Breast epithelium (tissue), 4 donors: ENCODE measurements at regions not wholly inside any gene's neighbourhood (a gene's known extent, or its start where the extent isn't known, plus 50 kb on each side); places are given as distances from the start of the nearest gene placed in this dataset.

ENCODE experiments used
- DNase-seq, 2 donors: peaks; one replicate each; pipeline ENCODE4 v3.0.0-alpha.2; 2019; ENCODE audit warnings: low spot score in 2 of 2
- H3K27ac ChIP-seq, 2 donors: fragments of 200-600 bp; sonication (generic) in 1 of 2; one replicate each; pipeline ENCODE4 v1.5.1; 2016 to 2019; ENCODE audit warnings: mild to moderate bottlenecking in 1 of 2
- H3K27me3 ChIP-seq, 2 donors: fragments of 200-600 bp; sonication (generic) in 1 of 2; one replicate each; pipeline versions ENCODE4 v1.5.1 to v1.6.0; 2017 to 2019; ENCODE audit warnings: control low read depth in 1 of 2, mild to moderate bottlenecking in 1 of 2
- H3K36me3 ChIP-seq: fragments of 200-600 bp; one replicate; pipeline ENCODE4 v1.5.1; 2019
- H3K4me1 ChIP-seq, 2 donors: fragments of 200-600 bp; sonication (generic); one replicate each; pipeline ENCODE4 v1.5.1; 2016 to 2019; ENCODE audit warnings: control low read depth in 1 of 2
- H3K4me3 ChIP-seq, 3 donors: fragments of 200-600 bp; sonication (generic); 1 replicate in 2 of 3; 2 replicates in 1 of 3; pipeline ENCODE4 v1.5.1; 2016 to 2019; ENCODE audit warnings: mild to moderate bottlenecking in 3 of 3, moderate library complexity in 2 of 3
- H3K9me3 ChIP-seq, 2 donors: fragments of 200-600 bp; sonication (generic) in 1 of 2; one replicate each; pipeline ENCODE4 v1.5.1; 2016 to 2019; ENCODE audit warnings: control low read depth in 1 of 2
- CTCF ChIP-seq, 3 donors: fragments of 450-650 bp; IDR thresholded peaks; one replicate each; pipeline ENCODE4 v1.5.1; 2016 to 2017; ENCODE audit warnings: antibody characterized with exemption in 3 of 3, mild to moderate bottlenecking in 3 of 3, moderate library complexity in 3 of 3
- POLR2A ChIP-seq: fragments of 450-650 bp; IDR thresholded peaks from one replicate; pipeline ENCODE4 v1.6.1; 2016; ENCODE audit warnings: antibody characterized with exemption, mild to moderate bottlenecking, moderate library complexity
- POLR2AphosphoS5 ChIP-seq, 3 donors: sonication (generic); formaldehyde crosslinking; IDR thresholded peaks; one replicate each; pipeline ENCODE4 v1.6.1; 2017; ENCODE audit warnings: antibody characterized with exemption in 3 of 3
- intact Hi-C: fragments of 100-400 bp; cut with DNase I; formaldehyde crosslinking; loops from one replicate; pipeline ENCODE4 v1.15.1; 2023; ENCODE audit warnings: low total_unique reads

- TF ChIP-seq POLR2A, result no peak
- TF ChIP-seq CTCF (IDR thresholded peaks at IDR 0.05), result no peak
- TF ChIP-seq POLR2AphosphoS5 (IDR thresholded peaks at IDR 0.05), result no peak
- no peak overlapping the region for H3K4me3 ChIP-seq
- no peaks in the 10 kb centered on the region for H3K9me3 ChIP-seq
- no peaks in the 10 kb centered on the region for H3K27me3 ChIP-seq
- no peak for DNase-seq
- intact Hi-C loops, result no loop called here
- H3K4me1 ChIP-seq, result no peaks in the 10 kb centered on the region
- no peaks in the 10 kb centered on the region for H3K36me3 ChIP-seq
- H3K27ac ChIP-seq, result no peak overlapping the region
These were observed 248.6 kb upstream of the NOVA1 start for GRCh38 chr14:26846388-26846787.

GRCh38 chr14:26849514-26849913 is 251.7 kb upstream of the NOVA1 start:
- DNase-seq, result no peak
- intact Hi-C loops, result no loop called here
- H3K36me3 ChIP-seq, result no peaks in the 10 kb centered on the region
- no peak for TF ChIP-seq POLR2AphosphoS5 (IDR thresholded peaks at IDR 0.05)
- no peak for TF ChIP-seq POLR2A
- TF ChIP-seq CTCF (IDR thresholded peaks at IDR 0.05), result no peak
- H3K4me1 ChIP-seq, result no peaks in the 10 kb centered on the region
- no peak overlapping the region for H3K27ac ChIP-seq
- H3K27me3 ChIP-seq, result no peaks in the 10 kb centered on the region
- H3K9me3 ChIP-seq, result no peaks in the 10 kb centered on the region
- no peak overlapping the region for H3K4me3 ChIP-seq

GRCh38 chr14:26851793-26852192 is 254.0 kb upstream of the NOVA1 start:
- no peak overlapping the region for H3K4me3 ChIP-seq
- H3K4me1 ChIP-seq, result no peaks in the 10 kb centered on the region
- no peaks in the 10 kb centered on the region for H3K27me3 ChIP-seq
- no peak overlapping the region for H3K27ac ChIP-seq
- DNase-seq, result no peak
- no peaks in the 10 kb centered on the region for H3K9me3 ChIP-seq
- intact Hi-C loops, result no loop called here
- no peak for TF ChIP-seq POLR2AphosphoS5 (IDR thresholded peaks at IDR 0.05)
- H3K36me3 ChIP-seq, result no peaks in the 10 kb centered on the region

- TF ChIP-seq CTCF (IDR thresholded peaks at IDR 0.05) (no peak), POLR2AphosphoS5 (IDR thresholded peaks at IDR 0.05) (no peak), POLR2A (no peak)
- peak overlapping the region in 1 of 2 donors; percentile 62 for H3K27ac ChIP-seq
- no peaks in the 10 kb centered on the region for H3K36me3 ChIP-seq
- no peaks in the 10 kb centered on the region for H3K27me3 ChIP-seq
- H3K4me1 ChIP-seq, result no peaks in the 10 kb centered on the region
- no peaks in the 10 kb centered on the region for H3K9me3 ChIP-seq
- DNase-seq, result no peak
- no peak overlapping the region for H3K4me3 ChIP-seq
- intact Hi-C loops, result no loop called here
These were observed 257.4 kb upstream of the NOVA1 start for GRCh38 chr14:26855077-26855753.

GRCh38 chr14:26856876-26857518 is 259.2 kb upstream of the NOVA1 start:
- peak overlapping the region in 1 of 2 donors; percentile 10 for H3K27ac ChIP-seq
- intact Hi-C loops, result no loop called here

More at GRCh38 chr14:26856876-26857518, 259.2 kb upstream of the NOVA1 start:
- Histone ChIP-seq H3K4me1 (no peaks in the 10 kb centered on the region), H3K36me3 (no peaks in the 10 kb centered on the region), H3K4me3 (no peak overlapping the region), H3K9me3 (no peaks in the 10 kb centered on the region), H3K27me3 (no peaks in the 10 kb centered on the region)
- no peak for TF ChIP-seq CTCF (IDR thresholded peaks at IDR 0.05)
- no peak for TF ChIP-seq POLR2AphosphoS5 (IDR thresholded peaks at IDR 0.05)
- no peak for TF ChIP-seq POLR2A
- DNase-seq, result no peak
